Stimulated activated CD8-positive, alpha-beta memory T cell treated with anti-CD3 and anti-CD28 coated beads, Interleukin-15, amount 100 ng/mL, for 1 hour (primary cell): ENCODE measurements at regions not wholly inside any gene's neighbourhood (a gene's known extent, or its start where the extent isn't known, plus 50 kb on each side); places are given as distances from the start of the nearest gene placed in this dataset.
"Not testable (repeated sequence)": the region's sequence is repeated elsewhere in the genome, so short reads cannot be mapped to it uniquely, and the experiment has no call there.

Experiments used
- DNase-seq: peaks from one replicate; pipeline ENCODE4 v3.0.0-alpha.2; 2020; ENCODE audit warnings: low read depth

DNA sequence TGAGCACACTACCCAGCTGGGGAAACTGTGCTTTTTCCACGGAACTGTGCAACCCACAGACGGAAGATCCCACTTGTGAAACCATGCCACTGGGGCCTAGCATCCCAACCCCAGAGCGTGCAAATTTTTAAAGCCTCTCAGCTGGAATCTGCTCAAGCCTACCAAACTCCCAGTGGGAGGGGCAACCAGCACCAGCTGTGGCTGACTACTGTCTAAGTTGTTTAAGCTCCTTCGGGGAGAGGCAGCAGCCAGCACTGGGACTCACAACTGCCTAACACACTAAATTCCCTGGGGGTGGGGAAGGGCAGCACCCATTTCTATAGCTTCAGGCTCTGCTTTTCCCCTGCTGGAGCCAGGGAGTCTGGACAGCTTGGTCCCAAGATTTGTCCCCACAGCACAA is 287.6 kb upstream of the MSX2 start:
- no peak for DNase-seq

GRCh38 chr5:174444479-174445188 is 279.7 kb upstream of the MSX2 start:
- no peak for DNase-seq

DNA sequence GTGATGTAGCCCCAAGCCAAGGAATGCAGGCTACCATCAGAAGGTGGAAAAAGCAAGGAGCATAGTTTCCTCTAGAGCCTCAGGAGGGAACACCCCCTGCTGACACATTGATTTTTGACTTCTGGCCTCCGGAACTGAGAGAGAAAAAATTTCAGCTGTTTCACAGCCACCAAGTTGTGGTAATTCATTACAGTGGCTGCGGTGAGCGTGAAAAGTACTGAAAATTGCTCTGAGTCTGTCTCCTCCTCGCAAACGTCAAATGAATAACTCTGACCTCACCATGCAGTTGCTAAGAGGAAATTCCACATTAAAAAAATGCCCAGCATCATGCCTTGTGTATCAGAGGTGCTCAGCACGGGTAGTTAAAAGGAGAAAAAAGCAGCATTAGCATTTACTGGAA is 277.9 kb upstream of the MSX2 start:
- DNase-seq: no peak

DNA sequence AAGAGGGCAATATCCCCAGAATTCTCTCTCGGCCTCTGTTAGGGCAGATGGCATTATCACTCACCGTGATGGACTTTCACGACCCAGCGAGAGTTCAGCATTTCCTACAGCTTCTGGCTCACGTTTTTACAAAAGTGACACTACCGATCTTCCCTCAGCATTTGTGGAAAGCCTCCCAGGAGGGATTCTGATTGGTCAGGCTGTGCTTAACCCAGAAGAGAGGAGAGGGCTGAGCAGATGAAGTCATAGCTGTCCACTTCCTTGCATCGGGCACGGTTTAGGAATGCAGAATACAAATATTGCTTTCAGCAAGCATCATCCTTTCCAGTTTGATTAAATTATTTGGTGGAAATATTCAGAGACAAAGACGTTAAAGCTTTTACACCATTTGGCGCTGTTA is 277.4 kb upstream of the MSX2 start:
- DNase-seq: no peak

GRCh38 chr5:174448041-174448440 is 276.3 kb upstream of the MSX2 start:
- no peak for DNase-seq

- no peak for DNase-seq
These were observed 275.7 kb upstream of the MSX2 start for GRCh38 chr5:174448662-174449061.

DNA sequence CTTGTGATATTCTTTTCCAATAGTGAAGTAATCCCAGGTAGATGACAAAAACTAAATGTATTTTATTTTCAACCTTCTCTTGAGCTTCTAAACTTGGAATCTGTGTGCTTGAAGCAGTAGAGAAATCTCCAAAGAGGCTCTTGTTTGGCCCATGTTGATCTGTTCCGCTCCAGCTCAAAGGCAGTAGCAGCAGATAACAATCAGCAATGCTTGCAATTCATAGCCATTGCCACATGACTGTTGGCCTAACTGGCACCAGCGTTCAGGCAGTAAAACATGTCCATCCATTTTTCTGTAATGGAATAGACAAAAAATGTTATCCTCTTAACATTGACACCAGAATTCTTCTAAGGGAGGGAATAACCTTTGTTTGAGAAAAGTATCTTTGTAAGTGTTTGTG is 270.7 kb upstream of the MSX2 start:
- DNase-seq: no peak

GRCh38 chr5:174454464-174454863 is 269.9 kb upstream of the MSX2 start:
- no peak for DNase-seq

DNA sequence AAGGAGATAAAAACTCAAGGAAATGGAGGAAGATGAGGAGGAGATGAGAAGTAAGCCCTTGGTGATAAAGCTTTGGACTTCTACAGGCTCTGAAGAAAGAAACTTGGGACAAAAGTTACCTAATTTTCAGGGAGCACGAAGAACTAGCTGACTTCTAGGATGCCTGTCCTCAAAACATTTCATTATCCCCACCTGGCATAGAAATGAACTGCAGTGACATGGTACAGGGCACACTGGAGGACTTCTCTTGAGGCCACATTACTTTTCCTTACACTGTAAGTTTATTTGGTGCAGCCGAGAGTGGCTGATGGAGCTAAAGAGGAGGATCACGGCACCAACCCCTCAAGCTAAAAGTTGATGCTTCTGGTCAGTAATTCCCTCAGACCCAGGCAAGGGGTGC is 269.5 kb upstream of the MSX2 start:
- no peak for DNase-seq

- DNase-seq: no peak
These were observed 269.1 kb upstream of the MSX2 start for GRCh38 chr5:174455301-174455700.

- no peak for DNase-seq
These were observed 267.2 kb upstream of the MSX2 start for GRCh38 chr5:174457141-174457678.

- DNase-seq: no peak
These were observed 265.2 kb upstream of the MSX2 start for GRCh38 chr5:174459071-174459702.

GRCh38 chr5:174459832-174460448 is 264.4 kb upstream of the MSX2 start:
- no peak for DNase-seq

DNA sequence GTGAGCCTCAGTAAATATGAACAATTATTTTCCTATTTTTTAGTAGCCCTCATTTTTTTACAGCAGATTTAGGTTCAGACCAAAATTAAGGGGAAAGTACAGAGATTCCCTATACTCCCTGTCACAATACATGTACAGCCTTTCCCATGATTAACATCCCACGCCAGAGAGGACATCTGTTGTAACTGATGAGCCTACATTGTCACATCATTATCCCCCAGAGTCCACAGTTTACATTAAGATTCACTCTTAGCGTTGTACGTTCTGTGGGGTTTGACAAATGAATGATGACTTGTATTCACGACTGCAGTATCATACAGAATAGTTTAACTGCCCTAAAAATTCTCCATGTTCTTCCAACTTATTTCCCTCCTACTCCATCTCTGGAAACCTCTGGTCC is 262.3 kb upstream of the MSX2 start:
- DNase-seq: no peak

- DNase-seq: no peak
These were observed 259.7 kb upstream of the MSX2 start for GRCh38 chr5:174464504-174465165.

- not testable (repeated sequence) for DNase-seq
These were observed 252.9 kb upstream of the MSX2 start for GRCh38 chr5:174471528-174471927.

- no peak for DNase-seq
These were observed 251.4 kb upstream of the MSX2 start for GRCh38 chr5:174472956-174473355.

GRCh38 chr5:174476001-174476400 is 248.4 kb upstream of the MSX2 start:
- DNase-seq: not testable (repeated sequence)

DNA sequence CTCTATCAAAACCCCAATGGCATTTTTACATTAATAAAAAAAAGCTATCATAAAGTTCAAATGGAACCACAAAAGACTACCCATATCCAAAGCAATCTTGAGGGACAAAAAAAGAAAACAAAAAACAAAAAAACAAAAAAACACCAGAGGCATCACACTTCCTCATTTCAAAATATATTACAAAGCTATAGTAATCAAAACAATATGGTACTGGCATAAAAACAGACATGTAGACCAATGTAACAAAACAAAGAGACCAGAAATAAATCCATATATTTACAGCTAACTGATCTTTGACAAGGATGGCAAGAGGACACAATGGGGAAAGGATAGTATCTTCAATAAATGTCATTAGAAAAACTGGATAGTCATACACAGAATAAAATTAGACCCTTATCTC is 245.1 kb upstream of the MSX2 start:
- DNase-seq: no peak

GRCh38 chr5:174481737-174482136 is 242.6 kb upstream of the MSX2 start:
- DNase-seq: no peak

GRCh38 chr5:174482607-174483024 is 241.8 kb upstream of the MSX2 start:
- no peak for DNase-seq

DNA sequence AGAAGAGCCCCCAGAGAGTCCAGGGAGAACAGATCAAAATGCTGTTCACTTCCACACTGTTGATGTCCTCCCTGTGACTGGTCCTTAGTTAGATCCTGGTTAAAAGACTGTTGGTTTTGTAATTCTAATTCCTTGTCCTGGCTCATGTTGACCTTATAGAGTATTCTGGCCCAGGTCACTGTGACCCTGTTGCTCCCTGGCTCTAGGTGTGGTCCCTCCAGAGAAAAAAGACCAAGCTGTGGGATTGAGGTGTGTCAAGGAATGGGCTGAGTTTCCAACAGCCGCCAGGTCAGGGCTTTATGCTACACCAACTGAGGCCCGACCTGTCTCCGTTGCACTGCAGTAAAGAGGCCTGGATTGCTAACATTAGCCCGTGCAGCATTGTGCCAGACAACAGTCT is 241.0 kb upstream of the MSX2 start:
- DNase-seq: no peak

DNA sequence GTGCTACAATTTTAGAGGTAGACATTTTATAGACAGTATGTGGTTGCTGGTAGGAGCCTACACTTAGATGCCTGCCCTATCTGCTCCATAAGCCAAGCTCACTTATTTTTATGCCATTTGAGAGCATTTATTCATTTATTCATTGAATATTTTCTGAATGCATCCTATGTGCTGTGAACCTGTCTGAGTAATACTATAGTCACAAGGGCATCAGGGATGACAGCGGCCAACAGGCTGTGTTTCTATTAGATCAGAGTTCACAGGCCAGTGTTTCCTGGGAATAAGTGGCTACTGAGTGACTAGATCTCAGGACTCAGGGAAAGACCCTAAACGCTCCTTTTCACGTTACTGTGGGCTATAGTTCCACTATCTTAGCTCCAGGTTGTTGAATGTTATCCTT is 235.2 kb upstream of the MSX2 start:
- no peak for DNase-seq
